Spleen (tissue), 11 donors: ENCODE measurements at regions not wholly inside any gene's neighbourhood (a gene's known extent, or its start where the extent isn't known, plus 50 kb on each side); places are given as distances from the start of the nearest gene placed in this dataset.

Experiments used
- DNase-seq: peaks from one replicate; pipeline ENCODE4 v3.0.0-alpha.2; 2020
- H3K27ac ChIP-seq, 8 donors: fragments of 200-600 bp; sonication (generic) in 7 of 8; 1 replicate in 4 of 8; 2 replicates in 4 of 8; pipeline versions ENCODE4 v1.5.0 to v1.8.0; 2016 to 2021; ENCODE audit warnings: inconsistent platforms in 4 of 8, mild to moderate bottlenecking in 4 of 8, moderate library complexity in 1 of 8
- H3K27me3 ChIP-seq, 7 donors: fragments of 200-600 bp; sonication (generic) in 6 of 7; replicated peaks in 1 of 7; 1 replicate in 4 of 7; 2 replicates in 3 of 7; pipeline versions ENCODE4 v1.5.0 to v1.8.0; 2016 to 2021; ENCODE audit warnings: inconsistent platforms in 3 of 7, mild to moderate bottlenecking in 1 of 7
- H3K36me3 ChIP-seq, 6 donors: fragments of 200-600 bp; sonication (generic) in 5 of 6; 1 replicate in 4 of 6; 2 replicates in 2 of 6; pipeline versions ENCODE4 v1.5.0 to v1.8.0; 2016 to 2021; ENCODE audit warnings: inconsistent platforms in 2 of 6
- H3K4me1 ChIP-seq, 6 donors: fragments of 200-600 bp; sonication (generic) in 5 of 6; 1 replicate in 3 of 6; 2 replicates in 3 of 6; pipeline versions ENCODE4 v1.5.0 to v1.8.0; 2016 to 2021; ENCODE audit warnings: inconsistent platforms in 3 of 6
- H3K4me3 ChIP-seq, 8 donors: fragments of 200-600 bp; sonication (generic) in 7 of 8; 1 replicate in 4 of 8; 2 replicates in 4 of 8; pipeline versions ENCODE4 v1.5.0 to v1.8.0; 2016 to 2021; ENCODE audit warnings: inconsistent platforms in 4 of 8, mild to moderate bottlenecking in 4 of 8, moderate library complexity in 2 of 8
- H3K9me3 ChIP-seq, 8 donors: fragments of 200-600 bp; sonication (generic) in 7 of 8; 1 replicate in 4 of 8; 2 replicates in 4 of 8; pipeline versions ENCODE4 v1.5.0 to v1.8.0; 2016 to 2021; ENCODE audit warnings: inconsistent platforms in 4 of 8
- POLR2A ChIP-seq, 3 donors: fragments of 450-650 bp; IDR thresholded peaks; one replicate each; pipeline ENCODE4 v1.5.1; 2017; ENCODE audit warnings: antibody characterized with exemption in 3 of 3, mild to moderate bottlenecking in 1 of 3
- POLR2AphosphoS5 ChIP-seq, 3 donors: sonication (generic); formaldehyde crosslinking; IDR thresholded peaks; one replicate each; pipeline ENCODE4 v1.5.1; 2017; ENCODE audit warnings: antibody characterized with exemption in 3 of 3
- WGBS, 5 donors: extraction: QIAGEN DNeasy Blood & Tissue Kit in 3 of 5; methylation state at CpG; one replicate each; pipeline versions ENCODE4 v1.1.5 to v1.1.7; 2013 to 2018; 5-methylcytosine and 5-hydroxymethylcytosine counted together
- intact Hi-C: fragments of 100-400 bp; cut with DNase I; formaldehyde crosslinking; loops from one replicate; pipeline ENCODE4 v1.15.0; 2023; ENCODE audit warnings: low total_unique reads
- TF ChIP-seq, protein P1 (sequence below), 11 experiments: fragments of 200-600 bp in 7 of 11; fragments of 450-650 bp in 4 of 11; sonication (generic) in 4 of 11; IDR thresholded peaks in 8 of 11; conservative IDR thresholded peaks in 3 of 11; 1 replicate in 7 of 11; 2 replicates in 4 of 11; pipeline versions ENCODE4 v1.4.0 to v1.8.0; 2016 to 2021; ENCODE audit warnings: antibody characterized with exemption in 11 of 11, inconsistent platforms in 4 of 11, mild to moderate bottlenecking in 1 of 11
- donor health status: healthy with polysubstance abuse.
- donor health status: DM: no; HTN: no; CAD: no; lungs with moderate emphysema.
- donor health status: DM: no; HTN: no; CAD: no.
- donor health status: Bipolar disorder and iron deficiency.
- donor health status: healthy.
- donor health status: DM: no; HTN: no; CAD: no.
- donor health status: DM: yes; HTN: yes; CAD: no.

DNA sequence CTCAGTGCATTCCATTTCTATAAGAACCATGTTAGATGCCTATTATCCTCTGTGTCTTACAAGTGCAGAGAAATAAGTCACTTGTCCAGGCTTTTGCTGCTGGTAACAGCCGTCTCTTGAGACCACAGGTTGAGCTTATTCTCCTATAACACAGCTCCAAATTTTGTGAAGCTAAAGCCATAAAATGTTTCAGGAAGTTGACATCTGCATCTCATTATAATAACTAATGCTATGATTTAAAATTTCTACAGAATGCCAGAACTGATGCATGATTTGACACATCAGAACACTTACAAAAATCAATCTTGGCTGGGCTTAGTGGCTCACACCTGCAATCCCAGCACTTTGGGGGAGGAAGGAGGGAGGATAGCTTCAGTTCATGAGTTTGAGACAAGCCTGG, 986.9 kb downstream of the TYW1 start:
- no peaks in the 10 kb centered on the region for H3K36me3 ChIP-seq
- H3K27me3 ChIP-seq: no peaks in the 10 kb centered on the region
- intact Hi-C loops: no loop called here
- H3K27ac ChIP-seq: no peak overlapping the region
- H3K9me3 ChIP-seq: peaks cover 0 to 39% (median 11%) of the 10 kb centered on the region in 8 donors
- DNase-seq: no peak
- H3K4me3 ChIP-seq: no peak overlapping the region
- TF ChIP-seq, protein P1, sequence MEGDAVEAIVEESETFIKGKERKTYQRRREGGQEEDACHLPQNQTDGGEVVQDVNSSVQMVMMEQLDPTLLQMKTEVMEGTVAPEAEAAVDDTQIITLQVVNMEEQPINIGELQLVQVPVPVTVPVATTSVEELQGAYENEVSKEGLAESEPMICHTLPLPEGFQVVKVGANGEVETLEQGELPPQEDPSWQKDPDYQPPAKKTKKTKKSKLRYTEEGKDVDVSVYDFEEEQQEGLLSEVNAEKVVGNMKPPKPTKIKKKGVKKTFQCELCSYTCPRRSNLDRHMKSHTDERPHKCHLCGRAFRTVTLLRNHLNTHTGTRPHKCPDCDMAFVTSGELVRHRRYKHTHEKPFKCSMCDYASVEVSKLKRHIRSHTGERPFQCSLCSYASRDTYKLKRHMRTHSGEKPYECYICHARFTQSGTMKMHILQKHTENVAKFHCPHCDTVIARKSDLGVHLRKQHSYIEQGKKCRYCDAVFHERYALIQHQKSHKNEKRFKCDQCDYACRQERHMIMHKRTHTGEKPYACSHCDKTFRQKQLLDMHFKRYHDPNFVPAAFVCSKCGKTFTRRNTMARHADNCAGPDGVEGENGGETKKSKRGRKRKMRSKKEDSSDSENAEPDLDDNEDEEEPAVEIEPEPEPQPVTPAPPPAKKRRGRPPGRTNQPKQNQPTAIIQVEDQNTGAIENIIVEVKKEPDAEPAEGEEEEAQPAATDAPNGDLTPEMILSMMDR (IDR thresholded peaks at IDR 0.05 in 8 of 11, conservative IDR thresholded peaks at IDR 0.05 in 3 of 11): no peak
- TF ChIP-seq POLR2A (IDR thresholded peaks at IDR 0.05): no peak
- no peak for TF ChIP-seq POLR2AphosphoS5 (IDR thresholded peaks at IDR 0.05)
- no peaks in the 10 kb centered on the region for H3K4me1 ChIP-seq
- WGBS, 5 donors: 74 to 90% (median 85%) methylated on average over 1 of the region's 1 CpG

DNA sequence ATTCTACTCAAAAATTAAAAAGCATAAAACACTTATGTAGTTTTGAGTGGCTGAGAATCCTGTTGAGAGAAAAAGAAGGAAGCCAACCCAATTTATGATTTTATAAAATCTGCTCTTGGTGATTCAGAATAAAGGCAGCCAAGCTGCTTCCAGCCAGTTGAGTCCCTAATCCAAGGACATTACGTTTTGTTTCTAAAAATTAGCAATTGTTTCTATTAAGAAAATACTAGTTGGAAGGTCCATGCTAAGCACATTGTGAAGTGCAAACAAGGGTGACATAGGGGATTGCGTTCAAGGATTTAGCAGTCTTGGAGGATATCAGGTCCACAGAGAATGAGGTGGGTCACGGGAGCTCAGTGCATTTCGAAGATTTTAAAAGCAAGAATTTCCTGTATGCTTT, 987.7 kb downstream of the TYW1 start:
- 64 to 75% (median 66%) methylated on average over 4 of the region's 4 CpGs for WGBS, 5 donors

DNA sequence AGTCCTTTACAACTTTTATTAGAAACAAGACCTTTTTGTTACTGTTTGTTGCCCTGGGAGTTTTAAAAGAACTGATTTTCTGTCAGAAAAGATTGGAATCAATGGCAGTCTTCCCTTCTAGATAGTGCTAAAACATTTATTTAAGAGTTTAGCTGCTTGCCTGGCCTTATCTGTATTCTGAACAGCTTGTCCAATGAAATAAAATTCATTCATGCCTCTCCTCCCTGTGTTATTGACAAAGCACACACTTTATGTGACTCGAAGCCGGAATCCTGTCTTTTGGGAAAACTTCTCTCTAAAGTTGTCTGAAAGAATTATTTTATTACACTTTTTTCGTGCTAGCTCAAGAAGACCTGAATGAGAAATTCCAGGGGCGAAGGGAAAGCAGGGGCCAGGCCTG, 992.5 kb downstream of the TYW1 start:
- Histone ChIP-seq H3K9me3 (peaks cover 0 to 8% (median 0%) of the 10 kb centered on the region in 8 donors), H3K4me1 (no peaks in the 10 kb centered on the region), H3K4me3 (no peak overlapping the region), H3K27ac (no peak overlapping the region), H3K36me3 (no peaks in the 10 kb centered on the region), H3K27me3 (no peaks in the 10 kb centered on the region)
- no peak for TF ChIP-seq POLR2AphosphoS5 (IDR thresholded peaks at IDR 0.05)
- no peak for TF ChIP-seq POLR2A (IDR thresholded peaks at IDR 0.05)
- TF ChIP-seq, protein P1 (IDR thresholded peaks at IDR 0.05 in 8 of 11, conservative IDR thresholded peaks at IDR 0.05 in 3 of 11): no peak
- intact Hi-C loops: no loop called here
- no peak for DNase-seq
- WGBS, 5 donors: 58 to 77% (median 67%) methylated on average over 4 of the region's 4 CpGs

More for the DNA sequence above, 987.7 kb downstream of the TYW1 start:
- Histone ChIP-seq H3K36me3 (no peaks in the 10 kb centered on the region), H3K27ac (no peak overlapping the region), H3K4me1 (no peaks in the 10 kb centered on the region), H3K27me3 (no peaks in the 10 kb centered on the region), H3K4me3 (no peak overlapping the region), H3K9me3 (peaks cover 0 to 33% (median 9%) of the 10 kb centered on the region in 8 donors)
- TF ChIP-seq POLR2AphosphoS5 (IDR thresholded peaks at IDR 0.05): no peak
- intact Hi-C loops: no loop called here
- no peak for DNase-seq

DNA sequence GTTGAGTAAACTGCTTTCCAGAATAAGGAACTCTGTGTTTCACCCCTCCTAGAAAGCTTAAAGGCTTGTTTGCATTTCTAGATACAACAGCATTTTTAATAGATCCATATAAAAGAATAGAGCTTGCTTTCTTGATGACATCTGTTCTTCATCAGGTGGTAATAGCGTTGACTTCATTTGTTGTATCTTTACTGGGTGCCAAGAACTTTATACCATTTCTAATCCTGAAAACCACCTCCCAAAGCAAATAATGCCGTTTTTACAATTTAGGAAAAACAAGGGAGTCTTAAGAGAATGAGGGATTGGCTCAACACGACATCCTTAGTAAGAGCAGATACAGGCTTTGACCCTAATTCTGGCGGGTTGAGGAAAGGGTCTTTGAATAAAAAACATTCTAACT, 993.4 kb downstream of the TYW1 start:
- WGBS, 5 donors: 64 to 75% (median 67%) methylated on average over 4 of the region's 4 CpGs
- Histone ChIP-seq H3K4me1 (no peaks in the 10 kb centered on the region), H3K9me3 (peaks cover 0 to 13% (median 0%) of the 10 kb centered on the region in 8 donors), H3K4me3 (no peak overlapping the region), H3K36me3 (no peaks in the 10 kb centered on the region), H3K27me3 (no peaks in the 10 kb centered on the region), H3K27ac (no peak overlapping the region)
- DNase-seq: no peak
- intact Hi-C loops: no loop called here
- TF ChIP-seq POLR2AphosphoS5 (IDR thresholded peaks at IDR 0.05): no peak
- no peak for TF ChIP-seq POLR2A (IDR thresholded peaks at IDR 0.05)
- TF ChIP-seq, protein P1 (IDR thresholded peaks at IDR 0.05 in 8 of 11, conservative IDR thresholded peaks at IDR 0.05 in 3 of 11): no peak

DNA sequence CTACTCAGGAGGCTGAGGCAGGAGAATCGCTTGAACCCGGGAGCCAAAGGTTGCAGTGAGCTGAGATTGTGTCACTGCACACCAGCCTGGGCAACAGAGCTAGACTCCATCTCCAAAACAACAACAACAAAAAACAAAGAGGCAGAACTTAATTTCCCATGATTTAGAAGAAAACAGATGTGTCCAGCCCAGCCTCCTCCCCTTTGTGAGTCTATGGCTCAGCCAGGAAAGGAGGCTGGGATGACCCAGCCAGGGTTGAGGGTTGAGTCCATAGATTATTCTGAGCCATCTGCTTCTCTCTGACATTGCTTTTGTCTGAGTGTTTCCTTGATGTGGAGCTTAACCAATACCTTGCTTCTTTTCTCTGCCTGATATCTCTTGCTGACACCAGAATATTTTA, 994.1 kb downstream of the TYW1 start:
- 83 to 93% (median 91%) methylated on average over 2 of the region's 2 CpGs for WGBS, 5 donors
- Histone ChIP-seq H3K27me3 (no peaks in the 10 kb centered on the region), H3K36me3 (no peaks in the 10 kb centered on the region), H3K4me1 (no peaks in the 10 kb centered on the region), H3K4me3 (no peak overlapping the region), H3K9me3 (peaks cover 0 to 15% (median 0%) of the 10 kb centered on the region in 8 donors), H3K27ac (no peak overlapping the region)
- no peak for DNase-seq
- intact Hi-C loops: no loop called here
- TF ChIP-seq POLR2AphosphoS5 (IDR thresholded peaks at IDR 0.05) (no peak), POLR2A (IDR thresholded peaks at IDR 0.05) (no peak)
- TF ChIP-seq, protein P1 (IDR thresholded peaks at IDR 0.05 in 8 of 11, conservative IDR thresholded peaks at IDR 0.05 in 3 of 11): no peak
